GM12878 (cell line): ENCODE measurements at regions not wholly inside any gene's neighbourhood (a gene's known extent, or its start where the extent isn't known, plus 50 kb on each side); places are given as distances from the start of the nearest gene placed in this dataset.

Experiments
- ATAC-seq: fragments of 200-7000 bp; cut with Tn5 transposase; 3 replicates; pipeline ENCODE4 v1.9.1; 2020; ENCODE audit warnings: mild to moderate bottlenecking, moderate library complexity
- BruUV-seq: library from RNA; stranded (reverse); fragments of 400-500 nt; replicated peaks from 2 replicates; lab custom pipeline; 2021; lab: Mats Ljungman, UMichigan
- CTCF ChIA-PET: fragments of 300-600 bp; sonication (Branson Sonifier 250); formaldehyde crosslinking; extraction: SDS; loops from one replicate; lab custom pipeline; 2021; ENCODE audit warnings: inconsistent platforms; lab: Yijun Ruan, JAX
- POLR2A ChIA-PET: fragments of 350-600 bp; formaldehyde crosslinking; extraction: SDS; loops from one replicate; lab custom pipeline; 2021; ENCODE audit warnings: inconsistent platforms; lab: Charles Lee
- RAD21 ChIA-PET: fragments of 300-600 bp; sonication (Branson Sonifier 250); formaldehyde crosslinking; loops from one replicate; lab custom pipeline; 2023; ENCODE audit warnings: antibody characterized with exemption; ENCODE audit not compliant: unreplicated experiment; lab: Charles Lee
- SMC1A ChIA-PET: fragments of 300-600 bp; sonication (Branson Sonifier 250); formaldehyde crosslinking; loops from one replicate; lab custom pipeline; 2023; ENCODE audit not compliant: unreplicated experiment, uncharacterized antibody; lab: Charles Lee
- DNase-seq: peaks from one replicate; pipeline ENCODE4 v3.0.0-alpha.2; 2011; ENCODE audit warnings: low read depth, low spot score
- FAIRE-seq: peaks from 3 replicates; lab custom pipeline; 2011; peaks lifted over from hg19 to GRCh38; lab: Jason Lieb, UNC
- H2AFZ ChIP-seq: 2 replicates; pipeline ENCODE4 v1.6.0; 2011; ENCODE audit warnings: low read depth, low read length, control low read depth; ENCODE audit not compliant: control insufficient read depth
- H3K27ac ChIP-seq: 2 replicates; pipeline ENCODE4 v1.5.1; 2011; ENCODE audit warnings: control low read depth; ENCODE audit not compliant: control insufficient read depth, insufficient read depth
- H3K27me3 ChIP-seq, 2 experiments: replicated peaks in 1 of 2; 2 replicates each; pipeline versions ENCODE4 v1.6.0 to v1.6.1; 2011; ENCODE audit warnings: low read length in 1 of 2; ENCODE audit not compliant: control insufficient read depth in 2 of 2, insufficient read depth in 2 of 2
- H3K36me3 ChIP-seq, 2 experiments: 2 replicates each; pipeline ENCODE4 v1.5.1; 2011; ENCODE audit warnings: low read length in 1 of 2; ENCODE audit not compliant: control insufficient read depth in 2 of 2, insufficient read depth in 2 of 2
- H3K4me1 ChIP-seq: 2 replicates; pipeline ENCODE4 v1.6.1; 2011; ENCODE audit warnings: mild to moderate bottlenecking, low read length, moderate library complexity, mixed read lengths; ENCODE audit not compliant: control insufficient read depth, insufficient read depth
- H3K4me2 ChIP-seq: 2 replicates; pipeline ENCODE4 v1.6.0; 2011; ENCODE audit warnings: control low read depth; ENCODE audit not compliant: control insufficient read depth, insufficient read depth
- H3K4me3 ChIP-seq: fragments of 200-600 bp; sonication (generic); 2 replicates; pipeline ENCODE4 v1.5.1; 2016
- H3K79me2 ChIP-seq: 2 replicates; pipeline ENCODE4 v1.6.0; 2011; ENCODE audit warnings: low read length; ENCODE audit not compliant: control insufficient read depth, insufficient read depth
- H3K9ac ChIP-seq: 2 replicates; pipeline ENCODE4 v1.8.0; 2011; ENCODE audit warnings: low read length, control low read depth, mixed read lengths; ENCODE audit not compliant: control insufficient read depth, insufficient read depth
- H3K9me3 ChIP-seq: replicated peaks from 3 replicates; pipeline ENCODE4 v1.5.1; 2011; ENCODE audit warnings: mild to moderate bottlenecking, low read length; ENCODE audit not compliant: control insufficient read depth, insufficient read depth
- H4K20me1 ChIP-seq: 2 replicates; pipeline ENCODE4 v1.6.0; 2011; ENCODE audit not compliant: control insufficient read depth, insufficient read depth
- ATF3 ChIP-seq: IDR thresholded peaks from 2 replicates; pipeline ENCODE4 v1.6.1; 2011; ENCODE audit warnings: low read depth, mild to moderate bottlenecking, low read length, moderate library complexity, borderline replicate concordance; ENCODE audit errors: extremely low read depth
- ESRRA ChIP-seq: IDR thresholded peaks from 2 replicates; pipeline ENCODE4 v1.6.1; 2012; ENCODE audit warnings: mild to moderate bottlenecking, low read length, improper control_type of control experiment
- FOS ChIP-seq: IDR thresholded peaks from 3 replicates; pipeline ENCODE4 v1.6.1; 2011; ENCODE audit warnings: borderline replicate concordance; ENCODE audit not compliant: insufficient read length; ENCODE audit errors: extremely low read depth
- HCFC1 ChIP-seq: fragments of 150-350 bp; IDR thresholded peaks from 2 replicates; pipeline ENCODE4 v1.6.1; 2014; ENCODE audit warnings: low read length
- NFIC ChIP-seq: IDR thresholded peaks from 2 replicates; pipeline ENCODE4 v1.6.1; 2012; ENCODE audit warnings: low read depth, mild to moderate bottlenecking, inconsistent platforms, low read length, moderate library complexity
- NR2F1 ChIP-seq: fragments of 450-650 bp; conservative IDR thresholded peaks from 2 replicates; pipeline ENCODE4 v1.6.1; 2017; ENCODE audit warnings: mild to moderate bottlenecking
- RAD21 ChIP-seq: IDR thresholded peaks from 2 replicates; pipeline ENCODE4 v1.6.1; 2011; ENCODE audit warnings: mild to moderate bottlenecking, low read depth, low read length, moderate library complexity; ENCODE audit not compliant: insufficient read depth
- SIN3A ChIP-seq: IDR thresholded peaks from 2 replicates; pipeline ENCODE4 v1.6.1; 2012; ENCODE audit warnings: low read depth, low read length, improper control_type of control experiment
- SRF ChIP-seq, 2 experiments: IDR thresholded peaks; 2 replicates each; pipeline ENCODE4 v1.6.1; 2011; ENCODE audit warnings: low read depth in 2 of 2, low read length in 2 of 2, mild to moderate bottlenecking in 1 of 2, moderate library complexity in 1 of 2
- WGBS: methylation state at CpG from one replicate; pipeline ENCODE4 v1.1.6; 2016; ENCODE audit warnings: low lambda C conversion rate; ENCODE audit not compliant: insufficient replicate concordance, insufficient coverage; ENCODE audit errors: missing lambda C conversion rate; 5-methylcytosine and 5-hydroxymethylcytosine counted together
- in situ Hi-C: fragments of 300-500 bp; cut with MboI; formaldehyde crosslinking; loops from 9 replicates; pipeline ENCODE4 v1.14.3; 2018; ENCODE audit warnings: mixed read lengths
- intact Hi-C: fragments of 100-400 bp; cut with micrococcal nuclease; formaldehyde crosslinking; loops from one replicate; pipeline ENCODE4 v1.14.2; 2022; ENCODE audit not compliant: unreplicated experiment
- TF ChIP-seq, protein P1 (sequence below): fragments of 450-650 bp; IDR thresholded peaks from 2 replicates; pipeline ENCODE4 v1.6.1; 2016; ENCODE audit warnings: mild to moderate bottlenecking
- TF ChIP-seq, protein P2 (sequence below): fragments of 450-650 bp; IDR thresholded peaks from 2 replicates; pipeline ENCODE4 v1.6.1; 2014; ENCODE audit warnings: mild to moderate bottlenecking

GRCh38 chr11:70730411-70730810 lies 332.1 kb downstream of the CTTN start:
- ChIA-PET POLR2A (no interaction called here), SMC1A (no interaction called here), RAD21 (no interaction called here), CTCF (no interaction called here)
- Histone ChIP-seq H3K9ac (no peak overlapping the region), H3K4me3 (no peak overlapping the region), H3K4me1 (no peaks in the 10 kb centered on the region), H3K79me2 (no peaks in the 10 kb centered on the region), H3K27me3 (no peaks in the 10 kb centered on the region; a peak in 1 of 4 replicates), H4K20me1 (no peaks in the 10 kb centered on the region), H3K9me3 (no peaks in the 10 kb centered on the region; the same call in 2 of the 3 replicates), H3K4me2 (no peak overlapping the region), H2AFZ (no peak overlapping the region), H3K27ac (no peak overlapping the region), H3K36me3 (no peaks in the 10 kb centered on the region)
- 47% methylated on average over 6 of the region's 6 CpGs for WGBS
- BruUV-seq, result no TSS peak
- TF ChIP-seq NFIC (no peak), NR2F1 (no peak), ATF3 (no peak), RAD21 (no peak), HCFC1 (no peak), SIN3A (no peak), SRF (IDR thresholded peaks at IDR 0.05; ENCODE audit: low read depth in 2 of 2, low read length in 2 of 2) (no peak), ESRRA (no peak), FOS (no peak)
- TF ChIP-seq, protein P1, sequence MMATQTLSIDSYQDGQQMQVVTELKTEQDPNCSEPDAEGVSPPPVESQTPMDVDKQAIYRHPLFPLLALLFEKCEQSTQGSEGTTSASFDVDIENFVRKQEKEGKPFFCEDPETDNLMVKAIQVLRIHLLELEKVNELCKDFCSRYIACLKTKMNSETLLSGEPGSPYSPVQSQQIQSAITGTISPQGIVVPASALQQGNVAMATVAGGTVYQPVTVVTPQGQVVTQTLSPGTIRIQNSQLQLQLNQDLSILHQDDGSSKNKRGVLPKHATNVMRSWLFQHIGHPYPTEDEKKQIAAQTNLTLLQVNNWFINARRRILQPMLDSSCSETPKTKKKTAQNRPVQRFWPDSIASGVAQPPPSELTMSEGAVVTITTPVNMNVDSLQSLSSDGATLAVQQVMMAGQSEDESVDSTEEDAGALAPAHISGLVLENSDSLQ, result no peak
- TF ChIP-seq, protein P2, sequence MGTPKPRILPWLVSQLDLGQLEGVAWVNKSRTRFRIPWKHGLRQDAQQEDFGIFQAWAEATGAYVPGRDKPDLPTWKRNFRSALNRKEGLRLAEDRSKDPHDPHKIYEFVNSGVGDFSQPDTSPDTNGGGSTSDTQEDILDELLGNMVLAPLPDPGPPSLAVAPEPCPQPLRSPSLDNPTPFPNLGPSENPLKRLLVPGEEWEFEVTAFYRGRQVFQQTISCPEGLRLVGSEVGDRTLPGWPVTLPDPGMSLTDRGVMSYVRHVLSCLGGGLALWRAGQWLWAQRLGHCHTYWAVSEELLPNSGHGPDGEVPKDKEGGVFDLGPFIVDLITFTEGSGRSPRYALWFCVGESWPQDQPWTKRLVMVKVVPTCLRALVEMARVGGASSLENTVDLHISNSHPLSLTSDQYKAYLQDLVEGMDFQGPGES, result no peak
- DNase-seq (no peak), ATAC-seq (no peak), FAIRE-seq (no peak)
- in situ Hi-C loops, result no loop called here
- intact Hi-C loops, result no loop called here
